SJSA1 (cell line): ENCODE measurements at regions not wholly inside any gene's neighbourhood (a gene's known extent, or its start where the extent isn't known, plus 50 kb on each side); places are given as distances from the start of the nearest gene placed in this dataset.

Source experiments
- DNase-seq, 2 experiments: peaks; one replicate each; pipeline ENCODE4 v3.0.0-alpha.2; 2015 to 2020; ENCODE audit warnings: low spot score in 2 of 2, low read depth in 1 of 2
- H3K27ac ChIP-seq: fragments of 250-450 bp; sonication (Bioruptor Pico); 2 replicates; pipeline ENCODE4 v1.5.1; 2020; ENCODE audit warnings: mild to moderate bottlenecking, moderate library complexity
- H3K27me3 ChIP-seq: fragments of 250-450 bp; sonication (Bioruptor Pico); replicated peaks from 2 replicates; pipeline ENCODE4 v1.5.1; 2020; ENCODE audit warnings: mild to moderate bottlenecking, moderate library complexity
- H3K36me3 ChIP-seq: fragments of 250-450 bp; sonication (Bioruptor Pico); 2 replicates; pipeline ENCODE4 v1.5.1; 2020; ENCODE audit warnings: mild to moderate bottlenecking
- H3K4me1 ChIP-seq: fragments of 250-450 bp; sonication (Bioruptor Pico); replicated peaks from 2 replicates; pipeline ENCODE4 v1.6.1; 2021; ENCODE audit warnings: mild to moderate bottlenecking
- H3K4me3 ChIP-seq: fragments of 250-450 bp; sonication (Bioruptor Pico); 2 replicates; pipeline ENCODE4 v1.5.1; 2020; ENCODE audit warnings: mild to moderate bottlenecking
- H3K9me3 ChIP-seq: fragments of 250-450 bp; sonication (Bioruptor Pico); replicated peaks from 2 replicates; pipeline ENCODE4 v1.5.1; 2020; ENCODE audit warnings: mild to moderate bottlenecking

- Histone ChIP-seq H3K4me3 (no peak overlapping the region), H3K9me3 (no peaks in the 10 kb centered on the region), H3K4me1 (no peaks in the 10 kb centered on the region), H3K27me3 (no peaks in the 10 kb centered on the region), H3K36me3 (no peaks in the 10 kb centered on the region), H3K27ac (no peak overlapping the region)
- no peak for DNase-seq
Measured at GRCh38 chr19:30116984-30117555, 175.0 kb downstream of the URI1 start.

GRCh38 chr19:30117636-30118145, 175.7 kb downstream of the URI1 start:
- Histone ChIP-seq H3K27me3 (no peaks in the 10 kb centered on the region), H3K4me3 (no peak overlapping the region), H3K36me3 (no peaks in the 10 kb centered on the region), H3K4me1 (no peaks in the 10 kb centered on the region), H3K27ac (no peak overlapping the region), H3K9me3 (no peaks in the 10 kb centered on the region)
- no peak for DNase-seq

- no peaks in the 10 kb centered on the region for H3K27me3 ChIP-seq
- DNase-seq: no peak
- H3K9me3 ChIP-seq: no peaks in the 10 kb centered on the region
- no peaks in the 10 kb centered on the region for H3K36me3 ChIP-seq
- H3K4me3 ChIP-seq: no peak overlapping the region
- no peaks in the 10 kb centered on the region for H3K4me1 ChIP-seq
- H3K27ac ChIP-seq: no peak overlapping the region
Measured at GRCh38 chr19:30118221-30118620, 176.2 kb downstream of the URI1 start.

- Histone ChIP-seq H3K27ac (no peak overlapping the region), H3K27me3 (no peaks in the 10 kb centered on the region), H3K36me3 (no peaks in the 10 kb centered on the region), H3K4me1 (no peaks in the 10 kb centered on the region), H3K9me3 (no peaks in the 10 kb centered on the region), H3K4me3 (no peak overlapping the region)
- DNase-seq: no peak
Measured at GRCh38 chr19:30118760-30119159, 176.7 kb downstream of the URI1 start.

GRCh38 chr19:30119180-30119908, 177.3 kb downstream of the URI1 start:
- H3K36me3 ChIP-seq: no peaks in the 10 kb centered on the region
- no peaks in the 10 kb centered on the region for H3K9me3 ChIP-seq
- H3K27ac ChIP-seq: no peak overlapping the region
- H3K4me3 ChIP-seq: no peak overlapping the region
- no peaks in the 10 kb centered on the region for H3K4me1 ChIP-seq
- H3K27me3 ChIP-seq: no peaks in the 10 kb centered on the region
- DNase-seq: no peak

- Histone ChIP-seq H3K4me3 (no peak overlapping the region), H3K4me1 (no peaks in the 10 kb centered on the region), H3K36me3 (no peaks in the 10 kb centered on the region), H3K27me3 (no peaks in the 10 kb centered on the region), H3K9me3 (no peaks in the 10 kb centered on the region), H3K27ac (no peak overlapping the region)
- no peak for DNase-seq
Measured at GRCh38 chr19:30120860-30121484, 178.9 kb downstream of the URI1 start.

- Histone ChIP-seq H3K9me3 (no peaks in the 10 kb centered on the region), H3K36me3 (no peaks in the 10 kb centered on the region), H3K27me3 (no peaks in the 10 kb centered on the region), H3K4me1 (no peaks in the 10 kb centered on the region), H3K27ac (no peak overlapping the region), H3K4me3 (no peak overlapping the region)
- no peak for DNase-seq
Measured at GRCh38 chr19:30122431-30122830, 180.4 kb downstream of the URI1 start.

- Histone ChIP-seq H3K27ac (no peak overlapping the region), H3K4me3 (no peak overlapping the region), H3K4me1 (no peaks in the 10 kb centered on the region), H3K36me3 (no peaks in the 10 kb centered on the region), H3K27me3 (no peaks in the 10 kb centered on the region), H3K9me3 (no peaks in the 10 kb centered on the region)
- DNase-seq: no peak
Measured at GRCh38 chr19:30123119-30123518, 181.1 kb downstream of the URI1 start.

GRCh38 chr19:30123611-30124010, 181.6 kb downstream of the URI1 start:
- no peak overlapping the region for H3K27ac ChIP-seq
- no peaks in the 10 kb centered on the region for H3K27me3 ChIP-seq
- no peaks in the 10 kb centered on the region for H3K36me3 ChIP-seq
- no peak for DNase-seq
- H3K4me1 ChIP-seq: no peaks in the 10 kb centered on the region
- H3K4me3 ChIP-seq: no peak overlapping the region
- no peaks in the 10 kb centered on the region for H3K9me3 ChIP-seq

- Histone ChIP-seq H3K4me3 (no peak overlapping the region), H3K27ac (no peak overlapping the region), H3K27me3 (no peaks in the 10 kb centered on the region), H3K36me3 (no peaks in the 10 kb centered on the region), H3K9me3 (no peaks in the 10 kb centered on the region), H3K4me1 (no peaks in the 10 kb centered on the region)
- no peak for DNase-seq
Measured at GRCh38 chr19:30128211-30128610, 186.2 kb downstream of the URI1 start.

GRCh38 chr19:30130356-30131122, 188.5 kb downstream of the URI1 start:
- Histone ChIP-seq H3K27ac (no peak overlapping the region), H3K4me3 (no peak overlapping the region), H3K4me1 (no peaks in the 10 kb centered on the region), H3K27me3 (no peaks in the 10 kb centered on the region), H3K36me3 (no peaks in the 10 kb centered on the region), H3K9me3 (no peaks in the 10 kb centered on the region)
- DNase-seq: no peak

GRCh38 chr19:30131246-30131645, 189.2 kb downstream of the URI1 start:
- Histone ChIP-seq H3K27me3 (no peaks in the 10 kb centered on the region), H3K27ac (no peak overlapping the region), H3K4me1 (no peaks in the 10 kb centered on the region), H3K36me3 (no peaks in the 10 kb centered on the region), H3K9me3 (no peaks in the 10 kb centered on the region), H3K4me3 (no peak overlapping the region)
- no peak for DNase-seq

- H3K4me3 ChIP-seq: no peak overlapping the region
- H3K36me3 ChIP-seq: no peaks in the 10 kb centered on the region
- DNase-seq: no peak
- no peaks in the 10 kb centered on the region for H3K27me3 ChIP-seq
- no peaks in the 10 kb centered on the region for H3K9me3 ChIP-seq
- H3K27ac ChIP-seq: no peak overlapping the region
- H3K4me1 ChIP-seq: no peaks in the 10 kb centered on the region
Measured at GRCh38 chr19:30131722-30132291, 189.8 kb downstream of the URI1 start.
